HepG2 (cell line): ENCODE measurements at regions not wholly inside any gene's neighbourhood (a gene's known extent, or its start where the extent isn't known, plus 50 kb on each side); places are given as distances from the start of the nearest gene placed in this dataset.

Experiments used
- ATAC-seq: fragments of 200-7000 bp; cut with Tn5 transposase; 3 replicates; pipeline ENCODE4 v1.9.1; 2020; ENCODE audit warnings: mild to moderate bottlenecking, moderate library complexity
- BruUV-seq: library from RNA; stranded (reverse); fragments of 400-500 nt; replicated peaks from 2 replicates; lab custom pipeline; 2021; lab: Mats Ljungman, UMichigan
- CTCF ChIA-PET: fragments of 300-600 bp; formaldehyde crosslinking; extraction: SDS; loops from one replicate; lab custom pipeline; 2021; ENCODE audit warnings: low total read pairs, inconsistent platforms, low intra/inter-chr PET ratio; lab: Yijun Ruan, JAX
- POLR2A ChIA-PET: fragments of 350-600 bp; sonication (Branson Sonifier 250); formaldehyde crosslinking; loops from one replicate; lab custom pipeline; 2020; ENCODE audit warnings: antibody characterized with exemption, inconsistent platforms; lab: Yijun Ruan, JAX
- DNase-seq: peaks from one replicate; pipeline ENCODE4 v3.0.0-alpha.2; 2015; ENCODE audit warnings: low spot score
- FAIRE-seq: peaks from 3 replicates; lab custom pipeline; 2011; peaks lifted over from hg19 to GRCh38; lab: Jason Lieb, UNC
- H2AFZ ChIP-seq: one replicate; pipeline ENCODE4 v1.6.1; 2011; ENCODE audit warnings: low read length, inconsistent platforms
- H3K27ac ChIP-seq: fragments of 300-600 bp; 3 replicates; pipeline ENCODE4 v1.8.0; 2011; ENCODE audit warnings: mixed run types, mild to moderate bottlenecking, mixed read lengths, low read length, inconsistent platforms; ENCODE audit not compliant: insufficient read depth; ENCODE audit errors: extremely low read length
- H3K27me3 ChIP-seq, 2 experiments: fragments of 200-600 bp in 1 of 2; 2 replicates in 1 of 2; 3 replicates in 1 of 2; pipeline versions ENCODE4 v1.6.0 to v1.8.0; 2011; ENCODE audit warnings: low read length in 2 of 2, mild to moderate bottlenecking in 2 of 2, moderate library complexity in 2 of 2, inconsistent platforms in 1 of 2; ENCODE audit not compliant: insufficient read depth in 2 of 2, control insufficient read depth in 1 of 2
- H3K36me3 ChIP-seq, 2 experiments: fragments of 200-600 bp in 1 of 2; replicated peaks in 1 of 2; 2 replicates in 1 of 2; 3 replicates in 1 of 2; pipeline versions ENCODE4 v1.5.1 to v1.8.0; 2011; ENCODE audit warnings: low read length in 2 of 2, inconsistent platforms in 1 of 2; ENCODE audit not compliant: insufficient read depth in 2 of 2, control insufficient read depth in 1 of 2
- H3K4me1 ChIP-seq: 2 replicates; pipeline ENCODE4 v1.5.1; 2012; ENCODE audit warnings: low read length, inconsistent platforms; ENCODE audit not compliant: insufficient read depth
- H3K4me2 ChIP-seq: 2 replicates; pipeline ENCODE4 v1.6.0; 2011; ENCODE audit warnings: low read depth, low read length, inconsistent platforms
- H3K4me3 ChIP-seq, 3 experiments: fragments of 200-600 bp in 1 of 3; sonication (generic), shearing (Covaris generic) in 1 of 3; replicated peaks in 1 of 3; 2 replicates each; pipeline ENCODE4 v1.5.1; 2011 to 2016; ENCODE audit warnings: low read length in 3 of 3, inconsistent platforms in 2 of 3, low read depth in 2 of 3, mild to moderate bottlenecking in 2 of 3, control low read depth in 1 of 3, mixed read lengths in 1 of 3; ENCODE audit not compliant: insufficient read depth in 1 of 3
- H3K79me2 ChIP-seq: one replicate; pipeline ENCODE4 v1.6.1; 2011; ENCODE audit warnings: low read length, inconsistent platforms; ENCODE audit not compliant: insufficient read depth
- H3K9ac ChIP-seq: 2 replicates; pipeline ENCODE4 v1.6.0; 2011; ENCODE audit warnings: mild to moderate bottlenecking, low read depth, low read length, inconsistent platforms; ENCODE audit not compliant: insufficient read depth
- H3K9me3 ChIP-seq: 2 replicates; pipeline ENCODE4 v1.5.1; 2012; ENCODE audit warnings: mild to moderate bottlenecking, low read length
- H4K20me1 ChIP-seq: 2 replicates; pipeline ENCODE4 v1.6.0; 2011; ENCODE audit warnings: inconsistent platforms, mild to moderate bottlenecking, low read length, moderate library complexity; ENCODE audit not compliant: insufficient read depth
- CBFB ChIP-seq: sonication (generic); formaldehyde crosslinking; IDR thresholded peaks from 2 replicates; pipeline ENCODE4 v1.4.0; 2020; ENCODE audit warnings: missing genetic modification reagents
- FOSL2 ChIP-seq: sonication (generic); formaldehyde crosslinking; IDR thresholded peaks from 2 replicates; pipeline ENCODE4 v1.4.0; 2020; ENCODE audit warnings: missing genetic modification reagents
- PTBP1 ChIP-seq: fragments of 200-400 bp; formaldehyde crosslinking; IDR thresholded peaks from 2 replicates; pipeline ENCODE4 v1.6.1; 2018; ENCODE audit warnings: low read length, low read depth; ENCODE audit not compliant: poor library complexity, severe bottlenecking
- SOX5 ChIP-seq: IDR thresholded peaks from 2 replicates; pipeline ENCODE4 v1.6.1; 2016; ENCODE audit warnings: borderline replicate concordance
- STAT5B ChIP-seq: sonication (generic); formaldehyde crosslinking; IDR thresholded peaks from 2 replicates; pipeline ENCODE4 v1.4.0; 2020; ENCODE audit warnings: missing genetic modification reagents
- ZNF296 ChIP-seq: sonication (generic); formaldehyde crosslinking; conservative IDR thresholded peaks from 2 replicates; pipeline ENCODE4 v1.5.0; 2020; ENCODE audit warnings: mild to moderate bottlenecking, missing genetic modification reagents
- ZNF460 ChIP-seq: sonication (generic); formaldehyde crosslinking; IDR thresholded peaks from 2 replicates; pipeline ENCODE4 v1.5.1; 2020; ENCODE audit warnings: missing genetic modification reagents, mild to moderate bottlenecking, borderline replicate concordance
- ZNF496 ChIP-seq: sonication (generic); formaldehyde crosslinking; IDR thresholded peaks from 2 replicates; pipeline ENCODE4 v1.8.1; 2023; ENCODE audit warnings: mild to moderate bottlenecking, moderate library complexity, missing genetic modification reagents; ENCODE audit not compliant: insufficient replicate concordance
- ZNF552 ChIP-seq: sonication (generic); formaldehyde crosslinking; IDR thresholded peaks from 2 replicates; pipeline ENCODE4 v1.9.0; 2022; ENCODE audit warnings: missing genetic modification reagents, mild to moderate bottlenecking, borderline replicate concordance
- ZNF878 ChIP-seq: sonication (generic); formaldehyde crosslinking; IDR thresholded peaks from 2 replicates; pipeline ENCODE4 v1.8.1; 2023; ENCODE audit warnings: mild to moderate bottlenecking, missing genetic modification reagents, moderate library complexity
- ZSCAN21 ChIP-seq: sonication (generic); formaldehyde crosslinking; IDR thresholded peaks from 2 replicates; pipeline ENCODE4 v1.8.0; 2022; ENCODE audit warnings: mild to moderate bottlenecking, missing genetic modification reagents, moderate library complexity, borderline replicate concordance
- WGBS: methylation state at CpG from one replicate; pipeline ENCODE4 v1.1.6; 2017; ENCODE audit warnings: low lambda C conversion rate; 5-methylcytosine and 5-hydroxymethylcytosine counted together
- in situ Hi-C: cut with HindIII; loops from 2 replicates; pipeline ENCODE4 v1.10.0; 2017; ENCODE audit warnings: low pct_unique_long_range_greater_than_20kb; ENCODE audit not compliant: extremely low pct_ligation_motif_present
- intact Hi-C: fragments of 100-400 bp; cut with micrococcal nuclease; formaldehyde crosslinking; loops from one replicate; pipeline ENCODE4 v1.10.0; 2022; ENCODE audit not compliant: unreplicated experiment
- TF ChIP-seq, protein P1 (sequence below): IDR thresholded peaks from 2 replicates; pipeline ENCODE4 v1.6.1; 2016; ENCODE audit warnings: missing compliant biosample characterization, missing genetic modification reagents, borderline replicate concordance
- TF ChIP-seq, protein P2 (sequence below): IDR thresholded peaks from 2 replicates; pipeline ENCODE4 v1.6.1; 2016; ENCODE audit warnings: missing genetic modification reagents, missing compliant biosample characterization
- TF ChIP-seq, protein P3 (sequence below): sonication (generic); formaldehyde crosslinking; IDR thresholded peaks from 2 replicates; pipeline ENCODE4 v1.5.0; 2020; ENCODE audit warnings: mild to moderate bottlenecking, missing genetic modification reagents, borderline replicate concordance

DNA sequence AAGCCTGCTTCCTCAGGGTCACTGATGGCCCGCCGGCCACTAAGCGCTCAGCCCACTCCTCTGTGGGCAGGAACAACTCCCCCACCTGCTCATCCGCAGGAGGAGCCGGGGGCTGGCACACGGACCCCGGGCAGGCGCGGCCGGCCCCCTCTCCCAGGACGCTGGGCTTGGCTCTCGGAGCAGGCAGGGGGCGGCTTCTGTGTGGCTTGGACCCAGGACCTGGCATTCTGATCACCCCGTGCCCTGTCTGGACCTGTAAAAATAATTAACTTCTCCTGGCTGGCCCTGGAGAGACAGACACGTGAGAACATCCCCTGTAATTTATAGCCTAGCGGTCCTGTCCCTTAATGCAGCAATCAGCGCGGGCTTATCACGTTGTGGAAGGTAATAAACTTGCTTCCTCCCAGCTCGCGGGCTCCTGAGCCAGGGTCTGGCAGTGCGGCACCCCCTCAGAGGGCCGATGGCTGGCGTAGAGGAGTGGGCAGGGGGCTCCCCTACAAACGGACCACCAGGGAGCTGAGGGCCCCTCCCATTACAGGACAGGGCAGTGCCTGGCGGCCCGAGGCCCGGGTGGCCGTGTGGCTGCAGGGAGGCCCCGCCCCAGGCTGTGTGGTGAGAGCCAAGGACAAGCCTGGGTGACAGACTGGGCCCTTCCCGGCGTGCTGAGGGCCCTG, 84.5 kb upstream of the NKX1-1 start:
- ChIA-PET CTCF (no interaction called here), POLR2A (no interaction called here)
- H3K4me2 ChIP-seq, result no peak overlapping the region
- no peaks in the 10 kb centered on the region for H3K4me1 ChIP-seq
- no peak overlapping the region for H3K9ac ChIP-seq
- 22% methylated on average over 11 of the region's 32 CpGs for WGBS
- peaks cover 8% of the 10 kb centered on the region; the same call in 1 of the 2 replicates for H3K9me3 ChIP-seq
- H3K27ac ChIP-seq, result no peak overlapping the region
- no peaks in the 10 kb centered on the region for H3K79me2 ChIP-seq
- no peaks in the 10 kb centered on the region for H4K20me1 ChIP-seq
- DNase-seq (no peak), FAIRE-seq (no peak), ATAC-seq (peak; percentile 38)
- BruUV-seq, result no TSS peak
- no peaks in the 10 kb centered on the region for H3K36me3 ChIP-seq
- no peak overlapping the region for H3K4me3 ChIP-seq
- H2AFZ ChIP-seq, result no peak overlapping the region
- intact Hi-C loops, result no loop called here
- in situ Hi-C loops, result no loop called here
- peaks cover 17 to 70% of the 10 kb centered on the region in 2 experiments for H3K27me3 ChIP-seq
- TF ChIP-seq, protein P1, sequence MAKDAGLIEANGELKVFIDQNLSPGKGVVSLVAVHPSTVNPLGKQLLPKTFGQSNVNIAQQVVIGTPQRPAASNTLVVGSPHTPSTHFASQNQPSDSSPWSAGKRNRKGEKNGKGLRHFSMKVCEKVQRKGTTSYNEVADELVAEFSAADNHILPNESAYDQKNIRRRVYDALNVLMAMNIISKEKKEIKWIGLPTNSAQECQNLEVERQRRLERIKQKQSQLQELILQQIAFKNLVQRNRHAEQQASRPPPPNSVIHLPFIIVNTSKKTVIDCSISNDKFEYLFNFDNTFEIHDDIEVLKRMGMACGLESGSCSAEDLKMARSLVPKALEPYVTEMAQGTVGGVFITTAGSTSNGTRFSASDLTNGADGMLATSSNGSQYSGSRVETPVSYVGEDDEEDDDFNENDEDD (CRISPR knock-in tag), result no peak
- TF ChIP-seq CBFB (CRISPR knock-in tag) (no peak), PTBP1 (no peak), ZNF460 (no peak), ZNF296 (CRISPR knock-in tag) (no peak), ZSCAN21 (CRISPR knock-in tag) (no peak), ZNF496 (CRISPR knock-in tag) (no peak), STAT5B (CRISPR knock-in tag) (no peak), ZNF878 (no peak), SOX5 (CRISPR knock-in tag) (no peak), ZNF552 (CRISPR knock-in tag) (no peak), FOSL2 (CRISPR knock-in tag) (no peak)
- TF ChIP-seq, protein P2, sequence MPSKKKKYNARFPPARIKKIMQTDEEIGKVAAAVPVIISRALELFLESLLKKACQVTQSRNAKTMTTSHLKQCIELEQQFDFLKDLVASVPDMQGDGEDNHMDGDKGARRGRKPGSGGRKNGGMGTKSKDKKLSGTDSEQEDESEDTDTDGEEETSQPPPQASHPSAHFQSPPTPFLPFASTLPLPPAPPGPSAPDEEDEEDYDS, result no peak
- TF ChIP-seq, protein P3, sequence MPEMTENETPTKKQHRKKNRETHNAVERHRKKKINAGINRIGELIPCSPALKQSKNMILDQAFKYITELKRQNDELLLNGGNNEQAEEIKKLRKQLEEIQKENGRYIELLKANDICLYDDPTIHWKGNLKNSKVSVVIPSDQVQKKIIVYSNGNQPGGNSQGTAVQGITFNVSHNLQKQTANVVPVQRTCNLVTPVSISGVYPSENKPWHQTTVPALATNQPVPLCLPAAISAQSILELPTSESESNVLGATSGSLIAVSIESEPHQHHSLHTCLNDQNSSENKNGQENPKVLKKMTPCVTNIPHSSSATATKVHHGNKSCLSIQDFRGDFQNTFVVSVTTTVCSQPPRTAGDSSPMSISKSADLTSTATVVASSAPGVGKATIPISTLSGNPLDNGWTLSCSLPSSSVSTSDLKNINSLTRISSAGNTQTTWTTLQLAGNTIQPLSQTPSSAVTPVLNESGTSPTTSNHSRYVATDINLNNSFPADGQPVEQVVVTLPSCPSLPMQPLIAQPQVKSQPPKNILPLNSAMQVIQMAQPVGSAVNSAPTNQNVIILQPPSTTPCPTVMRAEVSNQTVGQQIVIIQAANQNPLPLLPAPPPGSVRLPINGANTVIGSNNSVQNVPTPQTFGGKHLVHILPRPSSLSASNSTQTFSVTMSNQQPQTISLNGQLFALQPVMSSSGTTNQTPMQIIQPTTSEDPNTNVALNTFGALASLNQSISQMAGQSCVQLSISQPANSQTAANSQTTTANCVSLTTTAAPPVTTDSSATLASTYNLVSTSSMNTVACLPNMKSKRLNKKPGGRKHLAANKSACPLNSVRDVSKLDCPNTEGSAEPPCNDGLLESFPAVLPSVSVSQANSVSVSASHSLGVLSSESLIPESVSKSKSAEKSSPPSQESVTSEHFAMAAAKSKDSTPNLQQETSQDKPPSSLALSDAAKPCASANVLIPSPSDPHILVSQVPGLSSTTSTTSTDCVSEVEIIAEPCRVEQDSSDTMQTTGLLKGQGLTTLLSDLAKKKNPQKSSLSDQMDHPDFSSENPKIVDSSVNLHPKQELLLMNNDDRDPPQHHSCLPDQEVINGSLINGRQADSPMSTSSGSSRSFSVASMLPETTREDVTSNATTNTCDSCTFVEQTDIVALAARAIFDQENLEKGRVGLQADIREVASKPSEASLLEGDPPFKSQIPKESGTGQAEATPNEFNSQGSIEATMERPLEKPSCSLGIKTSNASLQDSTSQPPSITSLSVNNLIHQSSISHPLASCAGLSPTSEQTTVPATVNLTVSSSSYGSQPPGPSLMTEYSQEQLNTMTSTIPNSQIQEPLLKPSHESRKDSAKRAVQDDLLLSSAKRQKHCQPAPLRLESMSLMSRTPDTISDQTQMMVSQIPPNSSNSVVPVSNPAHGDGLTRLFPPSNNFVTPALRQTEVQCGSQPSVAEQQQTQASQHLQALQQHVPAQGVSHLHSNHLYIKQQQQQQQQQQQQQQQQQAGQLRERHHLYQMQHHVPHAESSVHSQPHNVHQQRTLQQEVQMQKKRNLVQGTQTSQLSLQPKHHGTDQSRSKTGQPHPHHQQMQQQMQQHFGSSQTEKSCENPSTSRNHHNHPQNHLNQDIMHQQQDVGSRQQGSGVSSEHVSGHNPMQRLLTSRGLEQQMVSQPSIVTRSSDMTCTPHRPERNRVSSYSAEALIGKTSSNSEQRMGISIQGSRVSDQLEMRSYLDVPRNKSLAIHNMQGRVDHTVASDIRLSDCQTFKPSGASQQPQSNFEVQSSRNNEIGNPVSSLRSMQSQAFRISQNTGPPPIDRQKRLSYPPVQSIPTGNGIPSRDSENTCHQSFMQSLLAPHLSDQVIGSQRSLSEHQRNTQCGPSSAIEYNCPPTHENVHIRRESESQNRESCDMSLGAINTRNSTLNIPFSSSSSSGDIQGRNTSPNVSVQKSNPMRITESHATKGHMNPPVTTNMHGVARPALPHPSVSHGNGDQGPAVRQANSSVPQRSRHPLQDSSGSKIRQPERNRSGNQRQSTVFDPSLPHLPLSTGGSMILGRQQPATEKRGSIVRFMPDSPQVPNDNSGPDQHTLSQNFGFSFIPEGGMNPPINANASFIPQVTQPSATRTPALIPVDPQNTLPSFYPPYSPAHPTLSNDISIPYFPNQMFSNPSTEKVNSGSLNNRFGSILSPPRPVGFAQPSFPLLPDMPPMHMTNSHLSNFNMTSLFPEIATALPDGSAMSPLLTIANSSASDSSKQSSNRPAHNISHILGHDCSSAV, result no peak
